MM.1S (cell line): ENCODE measurements at regions not wholly inside any gene's neighbourhood (a gene's known extent, or its start where the extent isn't known, plus 50 kb on each side); places are given as distances from the start of the nearest gene placed in this dataset.

Source experiments
- EZH2 ChIP-seq: fragments of 300-600 bp; sonication (generic); optimal IDR thresholded peaks from 2 replicates; pipeline ENCODE3; 2017; ENCODE audit warnings: low read depth, mild to moderate bottlenecking, antibody characterized with exemption, low read length, mixed read lengths
- TF ChIP-seq, protein P1 (sequence below): fragments of 300-600 bp; sonication (generic); IDR thresholded peaks from 2 replicates; pipeline ENCODE4 v1.5.1; 2016; ENCODE audit warnings: antibody characterized with exemption, low read length, mixed read lengths

DNA sequence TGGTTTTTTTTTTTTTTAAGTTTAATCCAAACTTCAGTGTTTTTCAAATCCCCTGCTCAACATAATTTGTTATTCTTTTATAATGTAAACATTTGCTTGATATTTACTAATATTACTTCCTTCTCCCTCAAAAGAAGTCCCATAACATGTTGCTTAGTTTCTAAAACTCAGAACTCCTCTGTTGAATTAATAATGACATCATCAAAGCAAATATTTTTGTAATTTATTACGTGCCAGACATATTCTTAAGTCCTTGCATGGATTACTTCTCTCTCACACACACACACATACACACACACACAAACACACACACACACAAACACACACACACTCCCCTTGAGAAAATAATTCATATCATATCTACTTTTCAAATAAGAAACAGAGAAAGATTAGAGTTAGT lies 1432.3 kb upstream of the SPRY2 start:
- TF ChIP-seq, protein P1, sequence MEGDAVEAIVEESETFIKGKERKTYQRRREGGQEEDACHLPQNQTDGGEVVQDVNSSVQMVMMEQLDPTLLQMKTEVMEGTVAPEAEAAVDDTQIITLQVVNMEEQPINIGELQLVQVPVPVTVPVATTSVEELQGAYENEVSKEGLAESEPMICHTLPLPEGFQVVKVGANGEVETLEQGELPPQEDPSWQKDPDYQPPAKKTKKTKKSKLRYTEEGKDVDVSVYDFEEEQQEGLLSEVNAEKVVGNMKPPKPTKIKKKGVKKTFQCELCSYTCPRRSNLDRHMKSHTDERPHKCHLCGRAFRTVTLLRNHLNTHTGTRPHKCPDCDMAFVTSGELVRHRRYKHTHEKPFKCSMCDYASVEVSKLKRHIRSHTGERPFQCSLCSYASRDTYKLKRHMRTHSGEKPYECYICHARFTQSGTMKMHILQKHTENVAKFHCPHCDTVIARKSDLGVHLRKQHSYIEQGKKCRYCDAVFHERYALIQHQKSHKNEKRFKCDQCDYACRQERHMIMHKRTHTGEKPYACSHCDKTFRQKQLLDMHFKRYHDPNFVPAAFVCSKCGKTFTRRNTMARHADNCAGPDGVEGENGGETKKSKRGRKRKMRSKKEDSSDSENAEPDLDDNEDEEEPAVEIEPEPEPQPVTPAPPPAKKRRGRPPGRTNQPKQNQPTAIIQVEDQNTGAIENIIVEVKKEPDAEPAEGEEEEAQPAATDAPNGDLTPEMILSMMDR: no peak
- no peak for TF ChIP-seq EZH2
